Daoy (cell line): ENCODE measurements at regions not wholly inside any gene's neighbourhood (a gene's known extent, or its start where the extent isn't known, plus 50 kb on each side); places are given as distances from the start of the nearest gene placed in this dataset.
A peak's percentile ranks its signal among the peaks of the same experiment; 100 is the strongest.
"Not testable (repeated sequence)": the region's sequence is repeated elsewhere in the genome, so short reads cannot be mapped to it uniquely, and the experiment has no call there.

Source experiments
- DNase-seq: peaks from one replicate; pipeline ENCODE4 v3.0.0-alpha.2; 2015; ENCODE audit warnings: low read depth

- DNase-seq, result peak; percentile 17
These were observed 176.7 kb downstream of the KLHL28 start for GRCh38 chr14:44785096-44785495.

GRCh38 chr14:44783901-44784300, 177.8 kb downstream of the KLHL28 start:
- no peak for DNase-seq

GRCh38 chr14:44782775-44783238, 178.9 kb downstream of the KLHL28 start:
- peak; percentile 65 for DNase-seq

- no peak for DNase-seq
These were observed 180.8 kb downstream of the KLHL28 start for GRCh38 chr14:44780989-44781388.

GRCh38 chr14:44778604-44779003, 183.1 kb downstream of the KLHL28 start:
- DNase-seq, result peak; percentile 69

- no peak for DNase-seq
These were observed 184.2 kb downstream of the KLHL28 start for GRCh38 chr14:44777584-44777983.

GRCh38 chr14:44775248-44775647, 186.5 kb downstream of the KLHL28 start:
- DNase-seq, result no peak

GRCh38 chr14:44774396-44774795, 187.4 kb downstream of the KLHL28 start:
- DNase-seq, result no peak

GRCh38 chr14:44771496-44771895, 190.3 kb downstream of the KLHL28 start:
- no peak for DNase-seq

GRCh38 chr14:44770201-44770600, 191.5 kb downstream of the KLHL28 start:
- no peak for DNase-seq

- DNase-seq, result no peak
These were observed 192.8 kb downstream of the KLHL28 start for GRCh38 chr14:44768935-44769334.

GRCh38 chr14:44767646-44768173, 194.0 kb downstream of the KLHL28 start:
- peak; percentile 9 for DNase-seq

GRCh38 chr14:44766285-44766684, 195.5 kb downstream of the KLHL28 start:
- DNase-seq, result no peak

GRCh38 chr14:44763356-44763755, 198.4 kb downstream of the KLHL28 start:
- DNase-seq, result no peak

GRCh38 chr14:44759277-44759676, 202.5 kb downstream of the KLHL28 start:
- DNase-seq, result no peak

- no peak for DNase-seq
These were observed 205.2 kb downstream of the KLHL28 start for GRCh38 chr14:44756554-44756953.

GRCh38 chr14:44745371-44745770, 216.4 kb downstream of the KLHL28 start:
- no peak for DNase-seq

GRCh38 chr14:44742202-44742601, 219.5 kb downstream of the KLHL28 start:
- DNase-seq, result no peak

GRCh38 chr14:44741431-44741830, 220.3 kb downstream of the KLHL28 start:
- no peak for DNase-seq

GRCh38 chr14:44736326-44736725, 225.4 kb downstream of the KLHL28 start:
- DNase-seq, result no peak

- DNase-seq, result no peak
These were observed 225.1 kb upstream of the FSCB start for GRCh38 chr14:44732144-44732543.

GRCh38 chr14:44730860-44731259, 223.8 kb upstream of the FSCB start:
- no peak for DNase-seq

GRCh38 chr14:44721395-44721794, 214.3 kb upstream of the FSCB start:
- not testable (repeated sequence) for DNase-seq

- no peak for DNase-seq
These were observed 213.6 kb upstream of the FSCB start for GRCh38 chr14:44720707-44721106.
